ENCODE measurements at regions not wholly inside any gene's neighbourhood (a gene's known extent, or its start where the extent isn't known, plus 50 kb on each side); places are given as distances from the start of the nearest gene placed in this dataset.

- H3K27ac ChIP-seq, result no peak overlapping the region
- no peak for TF ChIP-seq CTCF (conservative IDR thresholded peaks at IDR 0.05; ENCODE audit: low read depth)
- ChIA-PET CTCF (no interaction called here), POLR2A (ENCODE audit: low non-redundant PET) (no interaction called here)
- no peak for DNase-seq (ENCODE audit: low spot score)
Observed at GRCh38 chr6:5904532-5904931, 102.2 kb downstream of the NRN1 start.

- DNase-seq (ENCODE audit: low spot score), result no peak
- POLR2A ChIA-PET (ENCODE audit: low non-redundant PET), result no interaction called here
- no peak for TF ChIP-seq CTCF (conservative IDR thresholded peaks at IDR 0.05; ENCODE audit: low read depth)
- CTCF ChIA-PET, result no interaction called here
- H3K27ac ChIP-seq, result no peak overlapping the region
Observed at GRCh38 chr6:5899216-5900045, 107.3 kb downstream of the NRN1 start.

GRCh38 chr6:5898563-5898962 lies 108.2 kb downstream of the NRN1 start:
- ChIA-PET POLR2A (ENCODE audit: low non-redundant PET) (no interaction called here), CTCF (no interaction called here)
- no peak overlapping the region for H3K27ac ChIP-seq
- DNase-seq (ENCODE audit: low spot score), result no peak
- TF ChIP-seq CTCF (conservative IDR thresholded peaks at IDR 0.05; ENCODE audit: low read depth), result no peak

- TF ChIP-seq CTCF (conservative IDR thresholded peaks at IDR 0.05; ENCODE audit: low read depth), result no peak
- no peak overlapping the region for H3K27ac ChIP-seq
- CTCF ChIA-PET, result no interaction called here
- POLR2A ChIA-PET (ENCODE audit: low non-redundant PET), result no interaction called here
- no peak for DNase-seq (ENCODE audit: low spot score)
Observed at GRCh38 chr6:5898102-5898501, 108.6 kb downstream of the NRN1 start.

GRCh38 chr6:5896476-5897200 lies 110.1 kb downstream of the NRN1 start:
- POLR2A ChIA-PET (ENCODE audit: low non-redundant PET), result no interaction called here
- CTCF ChIA-PET, result interaction anchor here (0.7 kb wide), 1 partner anchor 90 kb away, joined by 4 read pairs; no protein-coding TSS in a partner anchor
- no peak overlapping the region for H3K27ac ChIP-seq
- no peak for TF ChIP-seq CTCF (conservative IDR thresholded peaks at IDR 0.05; ENCODE audit: low read depth)
- no peak for DNase-seq (ENCODE audit: low spot score)

GRCh38 chr6:5894357-5894756 lies 112.4 kb downstream of the NRN1 start:
- TF ChIP-seq CTCF (conservative IDR thresholded peaks at IDR 0.05; ENCODE audit: low read depth), result no peak
- H3K27ac ChIP-seq, result no peak overlapping the region
- DNase-seq (ENCODE audit: low spot score), result no peak
- POLR2A ChIA-PET (ENCODE audit: low non-redundant PET), result no interaction called here
- CTCF ChIA-PET, result no interaction called here
